Hypothalamus (tissue), 51 donors: ENCODE measurements at regions not wholly inside any gene's neighbourhood (a gene's known extent, or its start where the extent isn't known, plus 50 kb on each side); places are given as distances from the start of the nearest gene placed in this dataset.

Experiments
- DNase-seq, 51 donors: peaks; one replicate each; lab custom pipeline; 2025; lab: John Stamatoyannopoulos, UW

- DNase-seq = no peak
These were observed 530.4 kb upstream of the IGFBP7 start for GRCh38 chr4:57640391-57641100.

GRCh38 chr4:57639561-57640382, 529.6 kb upstream of the IGFBP7 start:
- no peak for DNase-seq

- no peak for DNase-seq
These were observed 525.7 kb upstream of the IGFBP7 start for GRCh38 chr4:57635910-57636309.

- no peak for DNase-seq
These were observed 523.2 kb upstream of the IGFBP7 start for GRCh38 chr4:57633212-57633859.

GRCh38 chr4:57632564-57632963, 522.4 kb upstream of the IGFBP7 start:
- no peak for DNase-seq

- no peak for DNase-seq
These were observed 521.0 kb upstream of the IGFBP7 start for GRCh38 chr4:57631147-57631546.

GRCh38 chr4:57628004-57628403, 517.8 kb upstream of the IGFBP7 start:
- DNase-seq = no peak

GRCh38 chr4:57614257-57614932, 504.2 kb upstream of the IGFBP7 start:
- DNase-seq = no peak

GRCh38 chr4:57612279-57612678, 502.1 kb upstream of the IGFBP7 start:
- DNase-seq = no peak

GRCh38 chr4:57607566-57608180, 497.5 kb upstream of the IGFBP7 start:
- DNase-seq = no peak

GRCh38 chr4:57605376-57605775, 495.2 kb upstream of the IGFBP7 start:
- DNase-seq = no peak

GRCh38 chr4:57602141-57602540, 492.0 kb upstream of the IGFBP7 start:
- DNase-seq = no peak

- DNase-seq = no peak
These were observed 480.9 kb upstream of the IGFBP7 start for GRCh38 chr4:57591073-57591472.

GRCh38 chr4:57588557-57588956, 478.4 kb upstream of the IGFBP7 start:
- no peak for DNase-seq

- no peak for DNase-seq
These were observed 470.8 kb upstream of the IGFBP7 start for GRCh38 chr4:57580710-57581599.

GRCh38 chr4:57575426-57575825, 465.2 kb upstream of the IGFBP7 start:
- DNase-seq = no peak

- no peak for DNase-seq
These were observed 444.4 kb upstream of the IGFBP7 start for GRCh38 chr4:57554556-57555092.

- no peak for DNase-seq
These were observed 443.5 kb upstream of the IGFBP7 start for GRCh38 chr4:57553728-57554127.

GRCh38 chr4:57550198-57550597, 440.0 kb upstream of the IGFBP7 start:
- no peak for DNase-seq
